ENCODE measurements at regions not wholly inside any gene's neighbourhood (a gene's known extent, or its start where the extent isn't known, plus 50 kb on each side); places are given as distances from the start of the nearest gene placed in this dataset.
A peak's percentile ranks its signal among the peaks of the same experiment; 100 is the strongest.

GRCh38 chr4:41400296-41400695 lies 137.7 kb upstream of the LIMCH1 start:
- ATAC-seq: no peak
- TF ChIP-seq BACH2 (CRISPR knock-in tag; IDR thresholded peaks at IDR 0.05; ENCODE audit: borderline replicate concordance): no peak
- TF ChIP-seq ISL1 (CRISPR knock-in tag; IDR thresholded peaks at IDR 0.05): peak; percentile 22; the same call in 1 of the 2 replicates
- TF ChIP-seq ZNF8 (CRISPR knock-in tag; IDR thresholded peaks at IDR 0.05): no peak
- no peak for TF ChIP-seq GLIS3 (CRISPR knock-in tag; IDR thresholded peaks at IDR 0.05)
- no peak for TF ChIP-seq CSRNP3 (CRISPR knock-in tag; IDR thresholded peaks at IDR 0.05)
- no peak for TF ChIP-seq OSR1 (CRISPR knock-in tag; IDR thresholded peaks at IDR 0.05)

GRCh38 chr4:41405464-41406112 lies 132.4 kb upstream of the LIMCH1 start:
- ATAC-seq: no peak
- TF ChIP-seq RARB (CRISPR knock-in tag; IDR thresholded peaks at IDR 0.05) (no peak), CSDC2 (CRISPR knock-in tag; IDR thresholded peaks at IDR 0.05) (no peak), ZFP30 (CRISPR knock-in tag; IDR thresholded peaks at IDR 0.05) (no peak), ZFP3 (CRISPR knock-in tag; IDR thresholded peaks at IDR 0.05) (no peak), ZC3H10 (CRISPR knock-in tag; IDR thresholded peaks at IDR 0.05) (no peak), TCF4 (CRISPR knock-in tag; IDR thresholded peaks at IDR 0.05; ENCODE audit: borderline replicate concordance) (no peak), ESRRG (CRISPR knock-in tag; IDR thresholded peaks at IDR 0.05) (no peak), TSHZ2 (CRISPR knock-in tag; IDR thresholded peaks at IDR 0.05) (no peak), GLIS3 (CRISPR knock-in tag; IDR thresholded peaks at IDR 0.05) (no peak)

GRCh38 chr4:41406113-41406516 lies 131.8 kb upstream of the LIMCH1 start:
- ATAC-seq: no peak
- TF ChIP-seq TCF4 (CRISPR knock-in tag; IDR thresholded peaks at IDR 0.05; ENCODE audit: borderline replicate concordance): no peak
- TF ChIP-seq TSHZ2 (CRISPR knock-in tag; IDR thresholded peaks at IDR 0.05): peak; percentile 27; the same call in 1 of the 2 replicates
- 0 out of 2 replicates have a peak, but pooled peaks have one; percentile 34 for TF ChIP-seq CSRNP3 (CRISPR knock-in tag; IDR thresholded peaks at IDR 0.05)
- TF ChIP-seq CREB5 (CRISPR knock-in tag; IDR thresholded peaks at IDR 0.05; ENCODE audit: low read depth): 0 out of 2 replicates have a peak, but pooled peaks have one; percentile 27
- TF ChIP-seq ISL1 (CRISPR knock-in tag; IDR thresholded peaks at IDR 0.05): peak; percentile 97

GRCh38 chr4:41408150-41408549 lies 129.8 kb upstream of the LIMCH1 start:
- TF ChIP-seq GLIS3 (CRISPR knock-in tag; IDR thresholded peaks at IDR 0.05): no peak
- no peak for TF ChIP-seq CSRNP3 (CRISPR knock-in tag; IDR thresholded peaks at IDR 0.05)
- no peak for TF ChIP-seq OSR1 (CRISPR knock-in tag; IDR thresholded peaks at IDR 0.05)
- TF ChIP-seq ZFP3 (CRISPR knock-in tag; IDR thresholded peaks at IDR 0.05): no peak
- no peak for TF ChIP-seq ISL1 (CRISPR knock-in tag; IDR thresholded peaks at IDR 0.05)
- TF ChIP-seq ARNTL (CRISPR knock-in tag; IDR thresholded peaks at IDR 0.05; ENCODE audit: borderline replicate concordance, low read depth): no peak
- TF ChIP-seq ZNF565 (CRISPR knock-in tag; conservative IDR thresholded peaks at IDR 0.05; ENCODE audit: low read depth): no peak
- no peak for TF ChIP-seq PATZ1 (CRISPR knock-in tag; IDR thresholded peaks at IDR 0.05; ENCODE audit: borderline replicate concordance)
- no peak for TF ChIP-seq POU6F1 (CRISPR knock-in tag; IDR thresholded peaks at IDR 0.05; ENCODE audit: borderline replicate concordance, low read depth)
- no peak for TF ChIP-seq RARB (CRISPR knock-in tag; IDR thresholded peaks at IDR 0.05)

More at GRCh38 chr4:41408150-41408549, 129.8 kb upstream of the LIMCH1 start:
- no peak for ATAC-seq
